HG03469 (cell line): ENCODE measurements at regions not wholly inside any gene's neighbourhood (a gene's known extent, or its start where the extent isn't known, plus 50 kb on each side); places are given as distances from the start of the nearest gene placed in this dataset.

Experiments used
- ATAC-seq: cut with Tn5 transposase; IDR thresholded peaks from one replicate; pipeline ENCODE4 v1.9.1; 2021; ENCODE audit warnings: mild to moderate bottlenecking, moderate library complexity, moderate number of reproducible peaks; ENCODE audit not compliant: unreplicated experiment

DNA sequence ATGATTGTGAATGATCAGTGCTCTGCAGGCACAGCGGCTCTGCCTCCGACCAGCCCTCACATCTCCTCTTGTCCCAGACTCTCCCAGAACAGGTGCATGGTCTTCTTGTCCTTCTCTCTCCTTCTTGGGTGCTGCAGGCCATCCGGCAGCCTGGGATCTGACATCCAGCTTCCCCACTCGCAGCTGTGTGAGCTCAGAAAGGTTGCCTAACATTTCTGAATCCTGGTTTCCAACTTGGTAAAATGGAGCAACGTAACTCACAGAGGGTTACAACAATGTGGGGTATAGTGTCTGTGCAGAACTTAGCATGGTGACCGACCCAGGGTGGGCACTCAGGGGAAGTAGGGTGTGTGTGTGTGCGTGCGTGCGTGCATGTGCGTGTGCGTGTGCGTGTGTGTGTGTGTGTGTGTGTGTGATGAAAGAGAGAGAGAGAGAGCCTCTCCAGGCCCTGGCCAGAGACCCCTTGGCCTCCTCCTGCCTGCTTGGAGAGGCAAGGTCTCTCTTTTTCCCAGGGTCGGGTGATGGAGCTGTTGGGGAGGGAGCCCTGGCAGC is 110.1 kb downstream of the SNX5 start:
- no peak for ATAC-seq

DNA sequence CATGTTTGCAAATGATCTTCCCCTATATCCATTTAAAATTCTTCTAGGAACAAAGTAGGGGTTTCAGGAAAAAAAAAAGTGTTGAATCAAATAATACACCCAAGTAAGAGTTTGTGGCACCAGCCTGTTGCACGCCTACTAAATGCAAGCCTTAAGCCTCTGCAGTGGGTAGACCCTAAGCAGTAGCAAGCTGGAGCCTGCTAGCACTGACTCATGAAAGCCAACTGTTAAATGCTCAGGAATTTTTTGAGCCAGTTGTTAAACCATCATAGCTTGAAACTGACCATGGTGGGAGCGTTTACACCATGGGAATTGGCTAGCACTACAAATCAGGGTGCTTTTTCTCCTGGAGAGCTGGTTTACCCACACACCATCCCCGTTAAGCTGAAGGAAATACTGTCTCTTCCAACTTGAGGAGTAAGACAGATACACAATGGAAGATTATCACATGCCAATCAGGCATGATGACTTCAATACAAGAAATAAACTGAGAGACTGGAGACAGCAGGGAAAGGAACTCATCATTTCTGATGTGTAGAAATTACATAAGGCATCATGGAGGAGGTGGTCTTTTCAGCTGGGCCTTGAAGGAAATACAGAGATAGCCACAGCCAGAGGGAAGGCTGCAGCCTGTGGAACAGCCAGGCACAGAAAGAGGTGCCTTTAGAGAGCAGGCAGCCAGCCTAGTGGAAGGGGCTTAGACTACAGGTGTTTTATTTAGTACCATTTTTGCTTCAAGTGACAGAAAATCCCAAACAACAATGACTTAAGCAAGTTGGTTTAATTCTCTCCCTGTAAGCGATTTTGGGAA is 110.8 kb downstream of the SNX5 start:
- ATAC-seq = no peak

DNA sequence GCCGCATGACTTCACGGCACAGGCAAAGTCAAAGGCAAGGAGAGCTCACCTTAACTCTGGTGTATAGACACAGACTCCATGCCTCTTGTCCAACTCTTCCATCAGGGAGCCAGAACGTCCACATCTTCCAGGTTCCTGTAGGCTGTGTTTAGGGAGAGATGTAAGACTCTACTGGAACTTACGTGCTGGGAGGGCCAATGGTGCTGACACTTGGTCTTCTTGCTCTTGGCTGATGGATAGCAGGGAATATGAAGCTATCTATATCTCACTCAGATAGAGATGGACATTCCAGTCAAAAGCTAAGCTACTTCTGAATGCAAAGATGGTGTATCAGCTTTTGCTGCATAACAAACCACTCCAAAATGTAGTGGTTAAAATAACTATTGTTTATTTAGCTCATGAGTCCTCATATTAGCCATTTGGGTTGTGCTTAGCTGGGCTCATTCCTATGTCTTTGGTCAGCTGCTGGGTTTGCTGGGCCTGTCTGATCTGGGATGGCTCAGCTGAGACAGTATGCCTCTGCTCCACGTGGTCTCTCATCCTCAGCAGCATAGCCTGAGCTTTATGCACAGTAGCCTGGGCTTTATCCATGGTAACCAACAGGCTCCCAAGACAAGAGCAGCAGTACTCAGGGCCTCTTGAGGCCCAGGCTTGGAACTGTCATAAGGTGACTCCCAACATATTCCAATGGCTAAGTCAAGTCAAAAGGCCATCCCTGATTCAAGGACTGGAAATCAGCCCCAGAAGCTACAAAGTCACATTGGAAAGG is 111.6 kb downstream of the SNX5 start:
- no peak for ATAC-seq

DNA sequence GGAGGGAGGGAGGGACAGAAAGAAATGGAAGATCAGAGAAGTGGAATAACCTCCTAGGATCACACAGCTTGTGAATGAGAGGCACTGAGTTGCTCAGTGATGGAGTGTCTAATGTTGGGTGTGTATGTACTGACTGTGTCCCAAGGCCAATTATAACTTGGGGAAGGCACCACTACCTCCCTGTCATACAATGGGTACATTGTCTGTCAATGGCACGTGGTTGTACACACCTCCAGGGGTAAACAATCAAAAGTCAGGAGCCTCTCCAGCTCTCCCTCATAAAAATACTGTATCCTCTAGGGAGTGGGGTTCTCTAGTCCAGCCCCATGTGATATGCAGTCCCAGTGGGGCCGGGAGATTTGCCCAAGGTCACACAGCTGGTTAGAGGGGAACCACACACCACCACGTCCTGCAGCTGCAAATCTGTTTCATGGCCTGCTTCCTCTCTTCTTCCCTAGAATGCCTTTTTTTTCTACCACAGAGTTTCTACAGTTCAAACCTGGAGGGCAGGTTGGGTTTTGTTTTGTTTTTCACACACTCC is 112.5 kb downstream of the SNX5 start:
- ATAC-seq = peak; percentile 62

DNA sequence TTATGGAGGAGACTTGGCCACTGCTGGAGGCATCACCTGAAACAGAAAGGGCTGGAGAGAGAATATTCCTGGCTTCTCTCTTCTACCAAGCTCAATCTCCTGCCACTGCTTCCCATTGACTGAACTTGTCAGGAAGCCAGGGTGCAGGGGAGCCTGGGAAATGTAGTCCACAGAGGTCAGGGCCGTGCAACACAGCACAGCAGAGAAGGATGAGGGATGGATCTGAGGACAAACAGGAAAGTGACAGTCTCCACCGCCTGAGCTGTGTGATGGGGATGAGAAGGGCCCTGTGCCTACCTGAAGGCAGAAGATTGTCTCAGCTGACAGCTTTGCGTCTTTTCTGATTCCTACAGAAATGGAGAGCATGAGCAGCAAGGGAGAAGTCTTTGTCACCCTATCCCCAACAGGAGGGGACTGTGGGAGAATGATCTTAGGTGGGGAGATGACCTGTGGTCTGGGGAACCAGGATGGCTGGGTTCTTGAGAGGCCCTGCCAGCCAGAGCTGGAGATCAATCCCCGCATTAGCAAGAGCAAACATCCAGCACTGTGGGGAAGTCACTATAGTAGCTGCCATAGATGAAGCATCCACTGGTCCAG is 114.2 kb downstream of the SNX5 start:
- ATAC-seq = no peak

DNA sequence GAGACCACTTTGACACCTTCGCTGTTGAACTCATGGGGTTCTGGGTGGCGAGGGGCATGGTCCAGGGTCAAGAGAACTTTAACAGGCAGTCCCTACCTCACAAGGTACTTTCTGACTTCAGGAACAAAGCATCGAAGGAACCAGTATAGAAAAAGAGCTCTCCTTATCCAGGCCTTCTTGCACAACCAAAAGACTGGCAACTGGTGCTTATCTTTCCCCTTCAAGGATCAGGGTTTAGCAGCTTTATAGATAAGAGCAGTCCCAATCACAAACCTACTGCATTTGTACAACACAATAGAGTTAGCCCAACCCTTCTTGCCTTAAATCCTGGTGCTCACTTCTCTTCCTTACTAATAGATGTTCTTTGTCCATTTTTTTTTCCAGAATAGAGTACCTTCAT is 116.3 kb downstream of the SNX5 start:
- ATAC-seq = no peak

DNA sequence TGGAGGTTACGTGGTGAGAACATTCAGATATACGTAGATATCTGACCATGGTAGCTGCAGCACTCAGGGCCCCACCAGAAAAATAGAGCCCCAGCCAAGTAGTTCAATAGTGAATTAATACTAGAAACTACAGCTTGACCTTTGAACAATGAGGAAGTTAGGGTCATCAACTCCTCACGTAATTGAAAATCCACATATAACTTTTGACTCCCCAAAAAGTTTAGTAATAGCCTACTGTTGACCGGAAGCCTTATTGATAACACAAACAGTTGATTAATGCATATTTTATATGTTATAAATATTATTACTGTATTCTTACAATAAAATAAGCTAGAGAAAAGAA is 117.9 kb downstream of the SNX5 start:
- no peak for ATAC-seq

DNA sequence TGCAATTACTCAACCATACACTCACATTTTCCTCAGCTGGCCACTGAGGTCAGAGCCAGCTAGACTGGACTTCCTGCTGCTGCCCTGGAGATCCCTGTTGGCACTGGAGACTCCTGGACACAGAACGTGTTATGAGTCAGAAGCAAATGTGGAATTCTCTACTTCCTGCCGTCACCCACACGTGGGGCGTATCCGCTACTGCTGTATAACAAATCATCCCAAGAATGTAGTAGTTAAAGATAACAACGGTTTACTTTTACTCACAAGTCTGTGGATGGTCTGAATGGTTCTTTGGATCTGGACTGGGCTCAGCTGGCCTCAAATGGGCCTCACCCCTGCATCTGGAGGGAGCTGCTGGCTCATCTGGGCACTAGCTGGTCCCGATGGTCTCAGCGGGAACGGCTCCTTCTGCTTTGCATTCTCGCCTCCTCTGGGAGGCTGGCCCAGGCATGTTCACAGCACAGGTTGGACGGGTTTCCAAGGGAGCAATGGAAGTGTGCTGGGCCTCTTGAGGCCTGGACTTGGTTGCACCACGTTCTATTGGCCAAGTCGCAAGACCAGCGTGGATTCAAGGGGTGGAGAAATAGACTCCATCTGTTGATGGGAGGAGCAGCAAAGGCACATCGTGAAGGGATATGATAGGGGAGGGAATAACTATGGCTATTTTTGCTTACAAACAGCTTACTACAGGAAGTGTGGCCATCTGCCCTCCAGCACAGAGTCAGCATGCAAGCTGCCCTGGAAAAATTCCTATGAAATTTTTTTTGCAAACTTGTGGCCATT is 118.5 kb downstream of the SNX5 start:
- ATAC-seq = no peak

DNA sequence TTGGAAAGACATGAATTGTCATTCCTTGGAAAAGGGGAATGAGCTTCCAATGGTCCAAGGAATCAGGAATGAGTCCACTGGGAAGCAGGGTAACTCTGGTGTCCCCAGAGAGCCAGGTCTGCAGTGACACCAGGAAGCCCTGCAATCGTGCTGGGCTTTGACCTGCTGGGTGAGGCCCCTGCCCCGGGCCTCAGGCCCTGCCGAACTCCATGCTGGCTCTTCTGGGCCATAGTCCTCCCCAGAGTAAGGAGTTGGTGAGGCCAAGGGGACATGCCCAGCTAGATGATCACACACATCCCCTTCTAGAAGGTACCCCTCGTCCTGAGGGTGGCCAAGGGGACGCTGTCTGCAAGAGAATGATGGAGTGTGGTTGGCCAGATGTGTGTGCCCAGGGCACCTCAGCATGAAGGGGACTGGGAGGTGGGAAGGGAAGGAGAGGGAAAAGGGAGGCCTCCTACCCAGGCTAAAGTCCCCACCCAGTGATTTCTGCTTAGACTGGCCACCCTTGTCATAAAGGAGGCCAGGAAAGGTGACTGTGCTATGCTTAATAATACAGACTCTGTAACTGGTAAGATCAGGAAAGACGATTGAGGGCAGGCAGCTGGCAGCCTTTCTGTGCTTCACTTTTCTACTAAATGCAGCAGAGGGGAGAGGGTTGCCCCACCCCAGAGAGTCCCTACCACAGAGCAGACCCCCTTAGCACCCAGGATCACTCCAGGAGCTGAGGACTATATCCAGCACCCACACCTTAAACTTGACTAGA is 119.3 kb downstream of the SNX5 start:
- ATAC-seq = no peak

DNA sequence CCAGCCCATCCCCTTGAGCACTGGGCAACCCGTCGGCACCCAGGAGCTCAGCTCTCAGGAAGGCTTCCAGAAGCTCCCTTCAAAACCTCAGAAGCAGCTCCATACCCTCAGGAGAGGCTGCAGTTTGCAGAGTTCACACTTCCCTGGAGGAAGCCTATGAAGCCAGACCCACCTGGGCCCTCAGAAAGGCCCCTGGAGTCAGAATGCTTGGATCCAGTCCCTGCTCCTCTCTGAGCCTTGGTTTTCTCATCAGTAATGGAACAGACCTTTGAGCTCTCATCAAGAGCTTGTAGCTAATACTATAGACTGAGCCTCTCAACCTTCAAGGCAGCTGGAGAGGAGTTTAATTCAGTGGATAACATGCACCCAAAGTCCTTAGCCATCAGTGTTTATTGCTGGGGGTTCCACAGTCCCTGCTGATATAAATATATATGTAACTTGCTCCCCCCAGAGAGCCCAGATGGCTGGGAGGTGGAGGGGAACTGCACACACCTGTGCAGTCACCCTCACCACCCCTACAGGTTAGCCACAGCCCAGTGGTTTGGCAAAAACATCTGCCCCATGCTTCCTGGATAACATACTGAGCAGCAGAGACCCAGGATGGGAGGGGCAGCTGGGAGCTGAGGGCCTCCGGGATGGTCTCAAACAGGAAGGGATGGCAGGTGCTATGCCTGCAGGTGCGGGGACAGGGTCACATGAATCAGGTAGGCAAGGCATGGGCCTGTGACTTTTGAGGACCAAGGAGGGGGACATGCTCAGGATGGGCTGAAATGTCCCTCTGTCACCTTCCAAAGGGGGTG is 120.1 kb downstream of the SNX5 start:
- ATAC-seq = no peak

DNA sequence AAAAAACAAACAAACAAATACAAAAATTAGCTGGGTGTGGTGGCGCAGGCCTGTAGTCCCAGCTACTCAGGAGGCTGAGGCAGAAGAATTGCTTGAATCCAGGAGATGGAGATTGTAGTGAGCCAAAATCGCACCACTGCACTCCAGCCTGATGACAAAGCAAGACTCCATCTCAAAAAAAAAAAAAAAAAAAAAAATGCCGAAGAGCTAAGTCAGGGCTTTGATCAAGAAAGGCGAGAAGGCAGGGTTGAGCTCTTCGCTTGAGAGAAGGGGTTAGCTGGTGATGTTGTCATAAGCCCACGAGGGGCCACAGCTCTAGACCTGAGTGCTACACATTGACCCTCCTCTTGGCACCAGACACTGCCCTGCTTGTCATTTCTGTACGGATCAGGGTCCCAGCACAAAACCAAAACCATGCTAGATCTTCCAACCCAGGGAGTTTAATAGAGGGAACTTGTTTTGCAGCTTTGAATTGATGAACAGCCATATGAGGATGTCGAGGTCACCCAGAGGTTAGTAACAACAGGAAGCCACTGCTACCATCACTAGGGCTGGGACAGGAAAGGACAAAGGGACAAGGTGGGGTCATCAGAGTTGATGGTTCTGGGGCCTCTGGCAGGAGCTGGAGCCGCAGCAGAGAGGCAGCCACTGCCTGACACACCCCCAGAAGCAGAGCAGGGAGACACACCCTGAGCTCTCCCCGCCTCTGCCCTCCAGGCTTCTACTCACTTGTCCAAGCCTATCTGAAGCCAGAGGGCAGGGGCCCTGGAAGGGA is 122.7 kb downstream of the SNX5 start:
- ATAC-seq = no peak

DNA sequence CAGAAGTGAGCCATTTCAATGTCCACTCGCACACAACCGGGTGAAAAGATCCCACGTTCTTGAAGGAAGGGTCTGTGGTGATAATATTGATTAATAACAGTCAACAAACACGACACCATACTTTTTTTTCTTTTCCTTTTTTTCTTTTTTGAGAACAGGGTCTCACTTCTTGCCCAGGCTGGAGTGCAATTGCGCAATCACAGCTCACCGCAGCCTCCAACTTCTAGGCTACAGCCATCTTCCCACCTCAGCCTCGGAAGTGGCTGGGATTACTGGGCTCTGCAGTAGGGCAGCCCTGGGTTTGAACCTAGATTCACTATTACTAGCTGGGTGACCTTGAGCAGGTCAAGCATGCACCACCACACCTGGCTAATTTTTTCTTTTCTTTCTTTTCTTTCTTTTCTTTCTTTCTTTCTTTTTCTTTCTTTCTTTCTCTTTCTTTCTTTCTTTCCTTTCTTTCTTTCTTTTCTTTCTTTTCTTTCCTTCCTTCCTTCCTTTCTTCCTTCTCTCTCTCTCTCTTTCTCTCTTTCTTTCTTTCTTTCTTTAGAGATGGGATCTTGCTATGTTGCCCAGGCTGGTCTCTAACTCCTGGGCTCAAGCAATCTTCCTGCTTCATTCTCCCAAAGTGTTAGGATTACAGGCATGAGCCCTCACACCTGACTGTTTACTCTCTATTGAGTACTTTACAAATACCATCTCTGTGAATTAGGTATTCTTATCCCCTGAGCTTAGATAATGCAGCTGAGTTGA is 123.9 kb downstream of the SNX5 start:
- ATAC-seq = no peak

DNA sequence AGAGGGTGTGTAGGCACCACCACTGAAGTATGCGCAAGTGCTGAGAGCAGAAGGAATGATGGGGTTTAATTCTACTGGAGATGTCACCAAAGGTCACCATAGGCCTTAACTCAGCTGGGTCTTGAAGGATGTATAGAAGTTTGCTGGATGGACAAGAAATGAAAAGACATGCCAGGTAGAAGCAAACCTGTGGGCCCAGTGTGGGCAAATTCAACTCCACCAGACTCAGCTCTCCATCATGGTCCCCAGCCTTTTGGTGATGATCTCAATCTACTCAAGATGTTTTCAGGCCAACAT is 124.5 kb downstream of the SNX5 start:
- no peak for ATAC-seq

DNA sequence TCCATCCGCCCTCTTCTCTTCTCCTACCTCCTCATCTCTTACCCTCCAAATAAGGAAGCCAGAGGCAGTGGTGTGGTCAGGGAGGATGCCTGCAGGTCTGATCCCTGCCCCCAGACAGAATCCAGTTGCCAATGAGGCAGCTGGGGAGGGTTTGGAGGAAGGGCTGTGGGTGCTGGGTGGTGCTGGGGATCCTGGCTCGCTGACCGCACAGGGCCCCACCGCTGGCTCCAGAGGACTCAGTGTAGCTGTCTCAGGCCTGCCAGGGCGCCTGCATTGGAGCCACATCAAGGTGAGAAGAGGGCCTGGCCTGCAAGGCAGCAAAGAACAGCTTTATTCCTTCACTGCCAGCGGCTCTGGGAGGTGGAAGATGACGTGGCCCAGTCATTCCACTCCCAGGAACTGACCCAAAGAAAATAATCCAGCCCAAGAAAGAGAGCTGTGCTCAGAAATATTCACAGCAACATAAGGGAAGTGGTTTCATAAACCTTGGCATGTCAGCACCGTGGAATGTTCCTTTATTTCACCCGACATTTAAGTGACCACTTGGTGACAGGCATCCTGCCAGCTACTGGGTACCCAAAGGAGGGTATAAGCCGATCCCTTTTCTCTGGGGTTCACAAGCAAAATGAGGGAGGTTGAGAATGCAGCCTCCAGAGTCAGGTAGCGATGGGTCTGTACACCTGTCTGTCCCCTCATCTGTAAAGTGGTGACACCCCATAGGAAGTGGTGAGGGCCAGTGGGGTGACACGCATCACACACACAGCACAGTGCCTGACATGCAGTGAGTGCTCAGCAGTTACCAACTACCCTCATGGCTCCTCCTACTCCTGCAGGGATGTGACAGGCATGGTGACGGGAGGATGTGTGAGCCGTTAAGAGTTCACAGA is 125.1 kb downstream of the SNX5 start:
- ATAC-seq = peak; percentile 43

DNA sequence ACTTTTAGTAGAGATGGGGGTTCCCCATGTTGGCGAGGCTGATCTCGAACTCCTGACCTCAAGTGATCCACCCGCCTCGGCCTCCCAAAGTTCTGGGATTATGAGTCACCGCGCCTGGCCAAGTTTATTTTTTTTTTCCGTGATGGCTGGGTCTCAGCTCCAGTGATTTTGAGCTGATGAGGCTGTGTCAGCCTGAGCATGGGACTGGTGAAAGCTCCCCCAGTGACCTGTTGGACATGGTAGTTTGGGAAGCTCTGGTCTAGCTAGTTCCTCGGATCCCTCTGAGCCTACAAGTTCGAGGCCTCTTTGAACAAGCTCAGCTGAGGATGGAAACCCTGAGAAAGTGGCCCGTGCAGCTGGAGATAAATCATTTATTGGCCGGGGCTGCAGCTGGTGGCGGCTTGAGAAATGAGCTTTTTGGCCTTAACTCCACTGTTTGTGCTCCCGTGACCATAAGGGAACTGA is 126.8 kb downstream of the SNX5 start:
- no peak for ATAC-seq

DNA sequence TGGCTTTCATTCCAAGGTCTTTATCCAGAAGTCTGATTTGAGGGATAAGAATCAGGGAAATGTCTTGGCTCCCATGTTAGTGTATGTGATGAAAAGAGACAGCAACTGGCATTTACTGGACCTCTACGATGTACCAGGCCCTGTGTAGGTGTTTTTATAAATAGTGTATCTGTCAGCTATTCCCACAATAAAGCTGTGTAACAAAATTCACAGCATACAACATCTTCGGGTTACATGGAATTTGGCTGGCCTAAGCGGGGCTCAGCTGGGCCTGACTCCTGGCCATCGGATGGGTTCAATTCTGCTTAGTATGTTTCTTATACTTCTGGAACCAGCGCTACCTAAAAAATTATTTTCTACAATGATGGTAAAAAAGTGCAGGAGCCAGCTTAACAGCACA is 128.2 kb downstream of the SNX5 start:
- no peak for ATAC-seq

DNA sequence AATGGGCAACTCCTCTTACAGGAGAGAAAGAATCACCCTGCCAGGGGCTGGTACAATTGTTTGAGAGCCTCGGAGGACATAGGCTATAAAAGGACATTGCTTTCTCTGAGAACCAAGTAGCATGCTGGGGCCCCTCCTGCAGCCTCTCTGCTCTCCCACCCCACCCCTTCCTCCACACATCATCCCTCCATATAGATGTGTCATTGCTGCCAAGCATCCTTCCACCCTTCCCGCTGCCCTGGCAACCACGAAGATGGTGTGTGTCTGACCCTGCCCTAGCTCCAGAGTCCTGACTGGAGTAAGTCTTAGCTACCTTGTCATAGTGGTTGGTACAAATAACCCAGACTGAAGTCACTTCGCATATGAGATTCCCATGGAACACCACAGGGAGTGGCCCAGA is 129.7 kb downstream of the SNX5 start:
- ATAC-seq = no peak
